ENCODE measurements at regions not wholly inside any gene's neighbourhood (a gene's known extent, or its start where the extent isn't known, plus 50 kb on each side); places are given as distances from the start of the nearest gene placed in this dataset.

GRCh38 chr7:15801041-15801440 lies 114.6 kb upstream of the MEOX2 start:
- DNase-seq = no peak

DNA sequence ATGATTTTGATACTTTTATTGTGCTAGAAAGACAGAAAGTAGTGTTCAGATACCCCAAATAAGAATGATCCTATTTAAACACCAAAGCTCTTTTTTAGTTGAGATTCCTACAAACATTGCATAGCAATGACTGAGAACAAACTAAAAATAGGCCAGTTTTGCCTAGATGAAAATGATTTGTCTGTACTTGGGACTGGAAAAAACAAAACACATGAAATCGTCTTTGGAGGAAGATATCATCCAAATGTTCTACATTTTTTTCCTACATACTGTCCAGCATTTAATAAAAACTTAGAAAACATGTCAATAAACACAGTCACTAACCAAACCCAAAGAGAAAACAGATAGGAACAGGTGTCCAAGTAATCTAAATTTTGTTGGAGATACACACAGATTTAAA lies 111.6 kb upstream of the MEOX2 start:
- no peak for DNase-seq

DNA sequence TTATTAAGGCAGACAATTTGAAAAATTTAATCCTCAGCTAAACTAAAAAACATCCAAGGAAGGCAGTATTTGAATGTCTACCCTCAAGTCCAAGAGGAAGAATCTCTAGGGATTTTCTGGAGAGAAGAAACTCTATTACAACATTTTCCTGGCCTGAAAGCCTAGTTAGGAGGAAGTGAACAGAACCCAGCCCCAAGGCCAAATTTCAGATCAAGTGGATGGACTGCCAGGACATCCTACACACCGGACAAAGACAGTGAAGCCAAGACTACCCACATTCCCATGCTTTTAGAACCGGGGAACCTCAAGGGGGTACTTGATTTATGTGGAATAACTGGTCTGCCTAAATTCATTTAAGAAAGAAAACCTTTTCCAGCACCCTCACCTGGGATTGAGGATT lies 108.9 kb upstream of the MEOX2 start:
- no peak for DNase-seq

GRCh38 chr7:15794801-15795200 lies 108.3 kb upstream of the MEOX2 start:
- no peak for DNase-seq

GRCh38 chr7:15784694-15785030 lies 98.2 kb upstream of the MEOX2 start:
- no peak for DNase-seq

GRCh38 chr7:15783987-15784693 lies 97.7 kb upstream of the MEOX2 start:
- no peak for DNase-seq

GRCh38 chr7:15782656-15783055 lies 96.2 kb upstream of the MEOX2 start:
- no peak for DNase-seq

DNA sequence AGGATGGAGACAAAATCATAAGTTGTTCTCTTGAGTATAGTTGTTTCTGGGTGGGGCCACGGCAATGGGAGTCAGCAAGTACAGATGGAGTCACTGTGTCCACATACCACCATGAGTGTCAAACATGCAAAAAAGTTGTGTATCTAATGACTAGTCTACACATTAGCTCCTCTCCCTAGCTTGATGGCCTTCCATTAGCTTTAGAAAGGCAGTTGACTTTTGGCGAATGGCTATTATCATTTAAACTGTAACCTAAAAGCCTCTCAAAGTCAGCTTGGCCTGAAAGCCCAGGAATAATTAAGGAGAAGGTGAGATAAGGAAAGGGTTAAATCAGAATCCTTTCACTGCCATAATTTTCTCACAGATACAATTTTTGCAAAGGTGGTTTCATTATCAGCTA lies 95.5 kb upstream of the MEOX2 start:
- DNase-seq = no peak

DNA sequence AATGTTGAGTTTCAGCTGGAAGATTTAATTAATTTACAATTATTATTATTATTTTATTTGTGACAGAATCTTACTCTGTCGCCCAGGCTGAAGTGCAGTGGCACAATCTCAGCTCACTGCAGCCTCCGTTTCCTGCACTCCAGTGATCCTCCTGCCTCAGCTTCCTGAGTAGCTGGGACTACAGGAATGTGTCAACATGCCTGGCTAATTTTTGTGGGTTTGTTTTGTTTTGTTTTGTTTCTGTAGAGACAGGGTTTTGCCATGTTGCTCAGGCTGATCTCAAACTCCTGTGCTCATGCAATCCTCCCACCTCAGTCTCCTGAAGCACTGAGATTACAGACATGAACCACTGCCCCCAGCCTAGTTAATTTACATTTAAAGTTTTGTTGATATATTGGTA lies 93.8 kb upstream of the MEOX2 start:
- no peak for DNase-seq

- no peak for DNase-seq
Measured at GRCh38 chr7:15778191-15778590, 91.7 kb upstream of the MEOX2 start.

GRCh38 chr7:15765753-15766152 lies 79.3 kb upstream of the MEOX2 start:
- no peak for DNase-seq

DNA sequence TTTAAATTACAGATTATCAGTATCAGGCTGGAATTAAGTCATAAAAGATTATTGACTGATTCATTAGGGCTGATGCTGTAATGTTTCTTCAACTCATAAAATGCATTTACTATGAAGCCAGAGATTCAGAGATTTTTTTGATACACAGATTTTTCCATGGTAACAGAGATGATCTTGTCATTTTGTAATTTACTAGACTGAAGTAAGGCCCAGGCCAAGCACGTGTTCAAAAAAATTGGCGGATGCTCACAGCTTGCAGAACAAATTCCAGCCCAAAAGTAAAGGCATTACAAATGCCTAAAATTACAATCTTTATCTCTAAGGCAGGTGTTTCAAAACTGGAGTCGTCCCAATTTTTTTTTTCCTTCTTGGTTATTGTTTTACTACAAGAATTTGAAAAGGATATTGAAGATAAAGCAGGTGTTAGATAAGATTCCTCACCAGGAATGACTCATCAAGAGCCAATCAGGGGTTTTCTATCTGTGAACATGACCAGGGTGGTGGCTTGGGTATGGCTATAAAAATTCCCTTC lies 78.4 kb upstream of the MEOX2 start:
- DNase-seq = no peak

- no peak for DNase-seq
Measured at GRCh38 chr7:15764010-15764409, 77.5 kb upstream of the MEOX2 start.

- DNase-seq = no peak
Measured at GRCh38 chr7:15757041-15758000, 70.8 kb upstream of the MEOX2 start.

- DNase-seq = no peak
Measured at GRCh38 chr7:15755061-15755460, 68.6 kb upstream of the MEOX2 start.

- DNase-seq = no peak
Measured at GRCh38 chr7:15753887-15754579, 67.5 kb upstream of the MEOX2 start.

- no peak for DNase-seq
Measured at GRCh38 chr7:15752377-15752776, 65.9 kb upstream of the MEOX2 start.

DNA sequence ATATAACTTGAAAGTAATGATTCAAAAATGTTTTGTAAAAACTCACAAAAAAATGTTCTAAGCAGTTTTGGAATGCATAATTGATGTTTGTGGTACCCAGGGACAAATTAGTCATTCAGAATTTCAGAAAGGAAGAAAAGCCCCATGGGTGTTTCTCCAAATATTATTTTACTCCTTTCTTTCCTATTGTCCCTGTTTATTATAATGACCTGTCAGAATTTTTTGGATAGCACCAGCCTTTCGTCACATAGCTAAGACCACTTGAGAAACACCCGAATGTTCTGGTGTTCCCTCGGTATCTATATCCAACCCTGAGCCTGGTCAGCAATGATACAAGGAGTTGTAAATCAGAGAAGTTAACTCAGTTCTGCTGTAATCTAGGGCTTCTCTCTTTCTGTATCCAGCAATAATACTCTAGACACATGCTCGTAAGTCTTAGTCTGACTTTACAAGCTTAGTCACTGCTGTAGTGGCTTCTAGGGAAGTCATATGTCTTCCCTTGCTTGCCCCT lies 64.8 kb upstream of the MEOX2 start:
- DNase-seq = no peak

DNA sequence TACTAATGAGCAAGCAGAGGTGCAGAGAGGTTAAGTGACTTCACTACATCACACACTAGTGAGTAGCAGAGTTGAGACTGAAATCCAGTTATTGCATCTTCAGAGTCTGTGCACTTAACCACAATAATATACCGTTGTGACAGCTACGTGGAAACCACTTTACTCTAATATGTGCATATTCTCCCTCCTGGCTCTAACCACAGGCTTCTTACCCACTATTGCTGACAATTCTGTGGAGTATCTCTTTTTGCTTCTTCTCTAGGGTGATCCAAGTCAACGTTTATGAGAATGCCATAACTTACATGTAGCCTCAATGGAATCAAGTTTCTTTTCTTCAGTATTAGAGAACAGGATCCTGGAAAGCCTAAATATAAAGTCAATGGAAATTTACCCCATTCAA lies 64.2 kb upstream of the MEOX2 start:
- no peak for DNase-seq

GRCh38 chr7:15749631-15750030 lies 63.1 kb upstream of the MEOX2 start:
- DNase-seq = no peak

GRCh38 chr7:15747712-15748111 lies 61.2 kb upstream of the MEOX2 start:
- DNase-seq = no peak

GRCh38 chr7:15747301-15747700 lies 60.8 kb upstream of the MEOX2 start:
- no peak for DNase-seq

DNA sequence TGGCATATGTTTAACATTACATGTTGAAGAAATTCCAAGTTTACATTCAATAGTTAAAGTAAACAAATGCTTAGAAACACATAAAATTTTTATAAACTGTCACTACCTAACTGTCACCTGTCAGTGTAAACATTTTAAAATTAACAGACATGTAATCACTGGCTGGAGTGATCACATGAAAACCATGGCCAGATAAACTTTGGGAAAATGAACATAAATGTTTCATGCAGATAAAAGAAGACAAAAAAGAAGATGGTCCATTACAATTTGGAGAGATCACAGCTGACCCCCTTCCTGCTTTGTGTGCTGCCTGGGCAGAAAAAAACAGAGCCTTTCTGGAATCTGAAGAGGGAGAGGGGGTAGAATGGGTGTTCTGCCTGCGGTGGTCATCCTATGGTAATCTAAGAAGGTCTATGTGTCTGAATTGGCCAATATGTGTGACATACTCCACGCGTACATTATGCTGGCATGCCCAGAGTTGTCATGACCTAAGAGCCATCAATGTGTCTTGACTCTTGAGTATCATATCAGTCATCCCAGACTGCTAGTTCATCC lies 57.5 kb upstream of the MEOX2 start:
- no peak for DNase-seq
